ENCODE measurements at regions not wholly inside any gene's neighbourhood (a gene's known extent, or its start where the extent isn't known, plus 50 kb on each side); places are given as distances from the start of the nearest gene placed in this dataset.

DNA sequence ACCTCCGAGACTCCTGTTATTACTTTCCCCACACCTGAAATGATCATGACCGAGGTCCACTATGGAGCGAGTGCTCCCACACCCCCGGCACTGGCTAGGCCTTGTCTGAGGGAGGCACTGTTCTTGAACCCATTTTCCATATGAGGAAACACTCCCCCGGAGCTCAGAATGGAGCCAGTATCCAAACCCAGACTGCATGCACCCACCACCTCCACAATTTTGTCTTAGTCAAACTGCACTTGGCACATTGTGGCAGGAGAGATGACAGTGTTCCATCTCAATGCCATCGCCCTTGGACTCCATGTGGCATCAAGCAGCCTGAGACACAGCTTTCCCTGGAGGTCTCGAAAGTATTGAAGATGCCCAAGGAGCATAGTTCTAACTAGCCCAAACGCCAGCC is 154.1 kb downstream of the NUP210 start:
- no peaks in the 10 kb centered on the region for H3K79me1 ChIP-seq (ENCODE audit: low read depth, low read length)
- H3K9ac ChIP-seq (ENCODE audit: low read depth, low read length, poor library complexity): no peak overlapping the region
- no peak overlapping the region for H4K8ac ChIP-seq (ENCODE audit: low read depth, low read length)
- H2BK5ac ChIP-seq (ENCODE audit: low read length): no peak overlapping the region
- H3K4me3 ChIP-seq (ENCODE audit: low read length in 2 of 2): no peak overlapping the region
- peak overlapping the region; percentile 44 for H2AK5ac ChIP-seq (ENCODE audit: low read depth, low read length)
- no peak overlapping the region for H2AFZ ChIP-seq (ENCODE audit: low read length)
- DNase-seq (ENCODE audit: low spot score): no peak
- peaks cover 1 to 2% of the 10 kb centered on the region in 2 donors for H3K4me1 ChIP-seq (ENCODE audit: control insufficient read depth in 2 of 2, insufficient read depth in 1 of 2, low read depth in 1 of 2, low read length in 2 of 2)
- H3K4me2 ChIP-seq (ENCODE audit: insufficient read depth, low read length, poor library complexity, severe bottlenecking): no peak overlapping the region
- no peak overlapping the region for H3K27ac ChIP-seq (replicated peaks; ENCODE audit: low read length)
- H3K4ac ChIP-seq (ENCODE audit: low read length): no peak overlapping the region
- no peaks in the 10 kb centered on the region for H3K36me3 ChIP-seq (replicated peaks in 1 of 2; ENCODE audit: control insufficient read depth in 2 of 2, insufficient read depth in 2 of 2, low read length in 2 of 2)
- no peak overlapping the region for H4K91ac ChIP-seq (ENCODE audit: low read depth, low read length, poor library complexity)
- H3K23ac ChIP-seq (ENCODE audit: low read depth, low read length, poor library complexity): no peak overlapping the region
- H2BK15ac ChIP-seq (ENCODE audit: low read length): peak overlapping the region; percentile 31
- H3K18ac ChIP-seq (ENCODE audit: low read length): peak overlapping the region; percentile 35
- H2BK120ac ChIP-seq (ENCODE audit: low read depth, low read length): no peak overlapping the region
- no CpG with 5 or more reads among the region's 8 CpGs for WGBS, 2 donors (ENCODE audit: extremely low coverage in 2 of 2, insufficient read length in 2 of 2, insufficient replicate concordance in 1 of 2)
- H3K9me3 ChIP-seq (replicated peaks in 1 of 2; ENCODE audit: control insufficient read depth in 2 of 2, insufficient read depth in 1 of 2, low read depth in 1 of 2, low read length in 2 of 2): peaks cover 0 to 3% of the 10 kb centered on the region in 2 donors
- no peaks in the 10 kb centered on the region for H3K27me3 ChIP-seq (ENCODE audit: control insufficient read depth in 3 of 3, insufficient read depth in 3 of 3, low read depth in 1 of 3, low read length in 3 of 3)
- H3K14ac ChIP-seq (ENCODE audit: low read length): no peak overlapping the region
- H2BK12ac ChIP-seq (ENCODE audit: low read length): no peak overlapping the region

DNA sequence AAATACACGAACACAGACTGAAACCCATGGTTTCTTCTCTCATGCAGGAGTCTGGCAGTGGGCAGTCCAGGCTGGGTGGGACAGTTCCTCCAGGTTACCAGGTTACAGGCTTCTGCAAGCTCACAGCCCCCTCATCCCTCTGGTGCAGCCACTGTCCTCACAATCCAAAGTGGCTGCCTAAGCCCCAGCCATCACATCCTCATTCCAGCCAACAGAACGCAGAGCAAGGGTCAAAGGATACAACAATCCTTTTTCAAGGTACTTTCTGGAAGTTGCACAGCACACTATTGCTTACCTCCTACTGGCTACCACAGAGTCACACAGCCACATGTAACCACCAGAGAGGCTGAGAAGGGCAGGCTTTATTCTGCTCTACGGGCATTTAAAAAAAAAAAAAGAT is 154.6 kb downstream of the NUP210 start:
- H4K8ac ChIP-seq (ENCODE audit: low read depth, low read length): no peak overlapping the region
- no peak overlapping the region for H3K4ac ChIP-seq (ENCODE audit: low read length)
- no peak overlapping the region for H3K4me3 ChIP-seq (ENCODE audit: low read length in 2 of 2)
- peaks cover 0 to 3% of the 10 kb centered on the region in 2 donors for H3K9me3 ChIP-seq (replicated peaks in 1 of 2; ENCODE audit: control insufficient read depth in 2 of 2, insufficient read depth in 1 of 2, low read depth in 1 of 2, low read length in 2 of 2)
- H3K18ac ChIP-seq (ENCODE audit: low read length): no peak overlapping the region
- H2BK15ac ChIP-seq (ENCODE audit: low read length): no peak overlapping the region
- no CpG with 5 or more reads among the region's 3 CpGs for WGBS, 2 donors (ENCODE audit: extremely low coverage in 2 of 2, insufficient read length in 2 of 2, insufficient replicate concordance in 1 of 2)
- H2BK12ac ChIP-seq (ENCODE audit: low read length): no peak overlapping the region
- H3K4me1 ChIP-seq (ENCODE audit: control insufficient read depth in 2 of 2, insufficient read depth in 1 of 2, low read depth in 1 of 2, low read length in 2 of 2): peaks cover 2% of the 10 kb centered on the region in 2 donors
- no peaks in the 10 kb centered on the region for H3K36me3 ChIP-seq (replicated peaks in 1 of 2; ENCODE audit: control insufficient read depth in 2 of 2, insufficient read depth in 2 of 2, low read length in 2 of 2)
- no peak overlapping the region for H2BK5ac ChIP-seq (ENCODE audit: low read length)
- no peak overlapping the region for H4K91ac ChIP-seq (ENCODE audit: low read depth, low read length, poor library complexity)
- H3K14ac ChIP-seq (ENCODE audit: low read length): no peak overlapping the region
- no peaks in the 10 kb centered on the region for H3K79me1 ChIP-seq (ENCODE audit: low read depth, low read length)
- no peak overlapping the region for H3K23ac ChIP-seq (ENCODE audit: low read depth, low read length, poor library complexity)
- no peak overlapping the region for H3K9ac ChIP-seq (ENCODE audit: low read depth, low read length, poor library complexity)
- H3K4me2 ChIP-seq (ENCODE audit: insufficient read depth, low read length, poor library complexity, severe bottlenecking): no peak overlapping the region
- H2BK120ac ChIP-seq (ENCODE audit: low read depth, low read length): no peak overlapping the region
- no peak for DNase-seq (ENCODE audit: low spot score)
- H2AFZ ChIP-seq (ENCODE audit: low read length): no peak overlapping the region
- no peak overlapping the region for H2AK5ac ChIP-seq (ENCODE audit: low read depth, low read length)
- H3K27me3 ChIP-seq (ENCODE audit: control insufficient read depth in 3 of 3, insufficient read depth in 3 of 3, low read depth in 1 of 3, low read length in 3 of 3): no peaks in the 10 kb centered on the region
- H3K27ac ChIP-seq (replicated peaks; ENCODE audit: low read length): no peak overlapping the region

DNA sequence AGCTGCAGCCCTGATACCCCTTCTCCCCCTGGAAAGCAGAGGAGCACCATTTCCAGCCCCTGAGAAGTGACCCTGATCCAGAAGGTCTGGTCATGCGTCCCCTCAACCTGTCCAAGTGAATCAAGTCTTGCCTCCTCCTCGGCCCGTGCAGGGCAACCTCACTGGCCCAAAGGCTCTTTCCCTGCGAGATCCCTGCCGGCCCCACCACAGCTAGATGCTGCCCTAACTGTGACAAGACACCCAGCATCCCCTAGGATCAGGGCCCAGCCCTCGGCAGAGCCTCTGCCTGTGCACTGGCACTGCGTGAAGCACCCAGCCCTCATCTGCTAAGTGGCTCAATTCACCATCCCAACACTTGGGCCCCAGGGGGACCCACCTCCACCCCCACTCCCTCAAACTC is 155.1 kb downstream of the NUP210 start:
- no CpG with 5 or more reads among the region's 7 CpGs for WGBS, 2 donors (ENCODE audit: extremely low coverage in 2 of 2, insufficient read length in 2 of 2, insufficient replicate concordance in 1 of 2)
- Histone ChIP-seq H3K23ac (ENCODE audit: low read depth, low read length, poor library complexity) (no peak overlapping the region), H3K9ac (ENCODE audit: low read depth, low read length, poor library complexity) (no peak overlapping the region), H2BK5ac (ENCODE audit: low read length) (no peak overlapping the region), H3K79me1 (ENCODE audit: low read depth, low read length) (no peaks in the 10 kb centered on the region), H3K14ac (ENCODE audit: low read length) (no peak overlapping the region), H2BK12ac (ENCODE audit: low read length) (no peak overlapping the region), H3K4me3 (ENCODE audit: low read length in 2 of 2) (no peak overlapping the region), H2AFZ (ENCODE audit: low read length) (no peak overlapping the region), H3K27ac (replicated peaks; ENCODE audit: low read length) (no peak overlapping the region), H3K4me2 (ENCODE audit: insufficient read depth, low read length, poor library complexity, severe bottlenecking) (no peak overlapping the region), H3K4ac (ENCODE audit: low read length) (no peak overlapping the region), H3K4me1 (ENCODE audit: control insufficient read depth in 2 of 2, insufficient read depth in 1 of 2, low read depth in 1 of 2, low read length in 2 of 2) (peaks cover 2 to 3% of the 10 kb centered on the region in 2 donors), H4K91ac (ENCODE audit: low read depth, low read length, poor library complexity) (no peak overlapping the region), H3K27me3 (ENCODE audit: control insufficient read depth in 3 of 3, insufficient read depth in 3 of 3, low read depth in 1 of 3, low read length in 3 of 3) (no peaks in the 10 kb centered on the region), H4K8ac (ENCODE audit: low read depth, low read length) (no peak overlapping the region), H3K36me3 (replicated peaks in 1 of 2; ENCODE audit: control insufficient read depth in 2 of 2, insufficient read depth in 2 of 2, low read length in 2 of 2) (no peaks in the 10 kb centered on the region), H3K9me3 (replicated peaks in 1 of 2; ENCODE audit: control insufficient read depth in 2 of 2, insufficient read depth in 1 of 2, low read depth in 1 of 2, low read length in 2 of 2) (peaks cover 0 to 3% of the 10 kb centered on the region in 2 donors), H3K18ac (ENCODE audit: low read length) (peak overlapping the region; percentile 24), H2AK5ac (ENCODE audit: low read depth, low read length) (peak overlapping the region; percentile 48), H2BK15ac (ENCODE audit: low read length) (no peak overlapping the region), H2BK120ac (ENCODE audit: low read depth, low read length) (no peak overlapping the region)
- no peak for DNase-seq (ENCODE audit: low spot score)

DNA sequence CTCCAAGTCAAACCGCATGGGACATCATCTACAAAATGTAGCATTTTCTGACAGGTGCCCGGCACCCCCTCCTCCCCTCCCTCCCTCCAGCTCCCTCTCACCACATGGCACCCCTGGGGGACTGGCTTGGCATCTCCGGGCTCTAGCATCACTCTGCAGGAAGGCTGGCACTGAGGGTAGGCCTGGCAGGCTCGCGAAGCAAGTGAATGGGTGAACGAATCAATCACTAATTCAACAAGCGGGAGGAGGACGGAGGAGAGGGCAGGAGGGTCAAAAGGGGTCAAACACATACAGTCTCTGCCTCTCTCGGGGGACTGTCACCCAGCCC is 155.7 kb downstream of the NUP210 start:
- Histone ChIP-seq H2BK12ac (ENCODE audit: low read length) (peak overlapping the region; percentile 46), H3K14ac (ENCODE audit: low read length) (peak overlapping the region; percentile 65), H3K4me1 (ENCODE audit: control insufficient read depth in 2 of 2, insufficient read depth in 1 of 2, low read depth in 1 of 2, low read length in 2 of 2) (peaks cover 2 to 3% of the 10 kb centered on the region in 2 donors), H2BK15ac (ENCODE audit: low read length) (no peak overlapping the region), H2AFZ (ENCODE audit: low read length) (no peak overlapping the region), H3K9ac (ENCODE audit: low read depth, low read length, poor library complexity) (peak overlapping the region; percentile 65), H3K79me1 (ENCODE audit: low read depth, low read length) (no peaks in the 10 kb centered on the region), H3K4ac (ENCODE audit: low read length) (no peak overlapping the region), H2AK5ac (ENCODE audit: low read depth, low read length) (peak overlapping the region; percentile 38), H3K27me3 (ENCODE audit: control insufficient read depth in 3 of 3, insufficient read depth in 3 of 3, low read depth in 1 of 3, low read length in 3 of 3) (no peaks in the 10 kb centered on the region), H3K4me2 (ENCODE audit: insufficient read depth, low read length, poor library complexity, severe bottlenecking) (no peak overlapping the region), H3K27ac (replicated peaks; ENCODE audit: low read length) (no peak overlapping the region), H2BK120ac (ENCODE audit: low read depth, low read length) (no peak overlapping the region), H2BK5ac (ENCODE audit: low read length) (no peak overlapping the region), H3K4me3 (ENCODE audit: low read length in 2 of 2) (no peak overlapping the region), H3K18ac (ENCODE audit: low read length) (peak overlapping the region; percentile 74), H3K9me3 (replicated peaks in 1 of 2; ENCODE audit: control insufficient read depth in 2 of 2, insufficient read depth in 1 of 2, low read depth in 1 of 2, low read length in 2 of 2) (peaks cover 0 to 3% of the 10 kb centered on the region in 2 donors), H3K23ac (ENCODE audit: low read depth, low read length, poor library complexity) (no peak overlapping the region), H4K91ac (ENCODE audit: low read depth, low read length, poor library complexity) (peak overlapping the region; percentile 56), H3K36me3 (replicated peaks in 1 of 2; ENCODE audit: control insufficient read depth in 2 of 2, insufficient read depth in 2 of 2, low read length in 2 of 2) (no peaks in the 10 kb centered on the region), H4K8ac (ENCODE audit: low read depth, low read length) (no peak overlapping the region)
- DNase-seq (ENCODE audit: low spot score): no peak
- WGBS, 2 donors (ENCODE audit: extremely low coverage in 2 of 2, insufficient read length in 2 of 2, insufficient replicate concordance in 1 of 2): no CpG with 5 or more reads among the region's 9 CpGs
